HPDE6-E6E7 (cell line): ENCODE measurements at regions not wholly inside any gene's neighbourhood (a gene's known extent, or its start where the extent isn't known, plus 50 kb on each side); places are given as distances from the start of the nearest gene placed in this dataset.
A peak's percentile ranks its signal among the peaks of the same experiment; 100 is the strongest.

Experiments used
- DNase-seq: peaks from one replicate; pipeline ENCODE4 v3.0.0; 2011; ENCODE audit warnings: missing footprints; ENCODE audit errors: extremely low spot score

GRCh38 chr12:102781117-102781516 lies 135.9 kb downstream of the PAH start:
- no peak for DNase-seq

- no peak for DNase-seq
Observed at GRCh38 chr12:102776041-102776440, 141.0 kb downstream of the PAH start.

GRCh38 chr12:102769323-102769916 lies 147.6 kb downstream of the PAH start:
- DNase-seq: peak; percentile 47

GRCh38 chr12:102766961-102767360 lies 150.1 kb downstream of the PAH start:
- DNase-seq: no peak

GRCh38 chr12:102765736-102766135 lies 151.3 kb downstream of the PAH start:
- no peak for DNase-seq

- DNase-seq: no peak
Observed at GRCh38 chr12:102763471-102763870, 153.6 kb downstream of the PAH start.

- DNase-seq: no peak
Observed at GRCh38 chr12:102763061-102763460, 154.0 kb downstream of the PAH start.

GRCh38 chr12:102760322-102760721 lies 156.7 kb downstream of the PAH start:
- no peak for DNase-seq

- no peak for DNase-seq
Observed at GRCh38 chr12:102759466-102759865, 157.6 kb downstream of the PAH start.

- DNase-seq: no peak
Observed at GRCh38 chr12:102757882-102758226, 159.2 kb downstream of the PAH start.

- DNase-seq: no peak
Observed at GRCh38 chr12:102757154-102757881, 159.7 kb downstream of the PAH start.

GRCh38 chr12:102756530-102756929 lies 160.5 kb downstream of the PAH start:
- no peak for DNase-seq

GRCh38 chr12:102755266-102755665 lies 161.8 kb downstream of the PAH start:
- no peak for DNase-seq

GRCh38 chr12:102753802-102754201 lies 163.2 kb downstream of the PAH start:
- DNase-seq: no peak

GRCh38 chr12:102748704-102749103 lies 168.3 kb downstream of the PAH start:
- DNase-seq: no peak

GRCh38 chr12:102746963-102747362 lies 170.1 kb downstream of the PAH start:
- DNase-seq: no peak

- DNase-seq: no peak
Observed at GRCh38 chr12:102745971-102746600, 171.0 kb downstream of the PAH start.

- DNase-seq: no peak
Observed at GRCh38 chr12:102741196-102741595, 175.8 kb downstream of the PAH start.

- no peak for DNase-seq
Observed at GRCh38 chr12:102740141-102740955, 176.7 kb downstream of the PAH start.

- no peak for DNase-seq
Observed at GRCh38 chr12:102736328-102736727, 180.7 kb downstream of the PAH start.

GRCh38 chr12:102735104-102735503 lies 181.9 kb downstream of the PAH start:
- no peak for DNase-seq

GRCh38 chr12:102730996-102731395 lies 186.0 kb downstream of the PAH start:
- no peak for DNase-seq
